ENCODE measurements at regions not wholly inside any gene's neighbourhood (a gene's known extent, or its start where the extent isn't known, plus 50 kb on each side); places are given as distances from the start of the nearest gene placed in this dataset.

DNA sequence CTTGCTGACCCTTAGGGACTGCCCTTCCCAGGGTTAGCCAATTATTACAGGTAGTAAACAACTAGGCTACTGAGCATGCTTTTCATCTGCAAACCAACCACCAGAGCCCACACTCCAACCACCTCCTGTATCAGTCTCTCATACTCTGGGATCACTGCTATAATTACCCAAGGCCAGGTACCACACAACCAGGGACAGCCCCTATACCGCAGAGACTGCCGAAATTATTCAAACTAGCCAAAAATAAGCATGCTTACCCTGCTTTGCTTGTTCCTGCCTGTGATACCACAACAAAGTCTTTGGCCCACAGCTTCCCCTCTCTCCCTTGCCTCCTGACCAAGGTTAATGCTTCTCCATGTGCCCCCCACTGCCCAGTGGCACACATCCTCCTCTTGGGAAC lies 197.6 kb upstream of the SRRM4 start:
- TF ChIP-seq, protein P1, sequence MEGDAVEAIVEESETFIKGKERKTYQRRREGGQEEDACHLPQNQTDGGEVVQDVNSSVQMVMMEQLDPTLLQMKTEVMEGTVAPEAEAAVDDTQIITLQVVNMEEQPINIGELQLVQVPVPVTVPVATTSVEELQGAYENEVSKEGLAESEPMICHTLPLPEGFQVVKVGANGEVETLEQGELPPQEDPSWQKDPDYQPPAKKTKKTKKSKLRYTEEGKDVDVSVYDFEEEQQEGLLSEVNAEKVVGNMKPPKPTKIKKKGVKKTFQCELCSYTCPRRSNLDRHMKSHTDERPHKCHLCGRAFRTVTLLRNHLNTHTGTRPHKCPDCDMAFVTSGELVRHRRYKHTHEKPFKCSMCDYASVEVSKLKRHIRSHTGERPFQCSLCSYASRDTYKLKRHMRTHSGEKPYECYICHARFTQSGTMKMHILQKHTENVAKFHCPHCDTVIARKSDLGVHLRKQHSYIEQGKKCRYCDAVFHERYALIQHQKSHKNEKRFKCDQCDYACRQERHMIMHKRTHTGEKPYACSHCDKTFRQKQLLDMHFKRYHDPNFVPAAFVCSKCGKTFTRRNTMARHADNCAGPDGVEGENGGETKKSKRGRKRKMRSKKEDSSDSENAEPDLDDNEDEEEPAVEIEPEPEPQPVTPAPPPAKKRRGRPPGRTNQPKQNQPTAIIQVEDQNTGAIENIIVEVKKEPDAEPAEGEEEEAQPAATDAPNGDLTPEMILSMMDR (conservative IDR thresholded peaks at IDR 0.05; ENCODE audit: low read length), result no peak
- TF ChIP-seq EZH2phosphoT487 (IDR thresholded peaks at IDR 0.05; ENCODE audit: borderline replicate concordance), result no peak
